GM18505 (cell line): ENCODE measurements at regions not wholly inside any gene's neighbourhood (a gene's known extent, or its start where the extent isn't known, plus 50 kb on each side); places are given as distances from the start of the nearest gene placed in this dataset.
"Not testable (repeated sequence)": the region's sequence is repeated elsewhere in the genome, so short reads cannot be mapped to it uniquely, and the experiment has no call there.

Experiments
- ATAC-seq: cut with Tn5 transposase; IDR thresholded peaks from one replicate; pipeline ENCODE4 v1.9.1; 2021; ENCODE audit not compliant: unreplicated experiment
- POLR2A ChIP-seq: IDR thresholded peaks from 4 replicates; pipeline ENCODE4 v1.6.1; 2011; ENCODE audit warnings: borderline replicate concordance; ENCODE audit not compliant: insufficient read depth, insufficient read length; ENCODE audit errors: extremely low read depth

DNA sequence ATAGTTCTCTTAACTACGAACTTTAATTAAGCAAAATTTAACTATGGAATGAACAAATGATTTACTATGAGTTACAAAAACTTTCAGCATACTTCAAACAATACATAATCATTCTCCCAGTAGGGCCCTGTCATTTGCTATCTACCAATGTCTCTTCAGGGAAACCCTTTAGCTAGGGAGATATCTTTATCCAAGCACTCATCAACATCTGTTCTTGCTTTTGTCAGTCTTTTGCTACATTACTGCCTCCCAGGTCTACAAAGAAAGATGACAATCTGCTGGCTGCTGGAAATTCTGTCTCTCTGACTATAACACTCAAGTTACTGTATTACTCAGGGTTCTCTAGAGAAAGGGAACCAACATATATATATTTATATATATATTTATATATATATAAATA, 1626.3 kb upstream of the CELF4 start:
- no peak for ATAC-seq
- no peak for TF ChIP-seq POLR2A

DNA sequence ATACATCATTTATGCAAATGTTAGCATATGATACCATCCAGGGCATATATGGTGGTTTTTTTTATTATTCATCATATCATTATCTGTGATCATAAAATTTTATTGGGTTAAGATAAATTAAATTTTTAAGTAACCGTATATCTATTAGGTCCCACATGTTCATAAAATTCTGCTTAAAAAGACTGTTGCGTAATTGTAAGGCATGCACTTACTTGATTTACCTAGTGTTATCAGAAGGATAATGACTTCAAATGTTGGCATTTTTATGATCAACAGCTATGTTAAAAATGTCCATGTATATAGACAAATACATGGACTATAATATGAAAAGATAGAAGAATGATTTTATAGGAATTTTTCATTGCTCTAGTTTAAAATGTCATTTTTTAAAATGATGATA, 1625.5 kb upstream of the CELF4 start:
- no peak for ATAC-seq
- TF ChIP-seq POLR2A: no peak

DNA sequence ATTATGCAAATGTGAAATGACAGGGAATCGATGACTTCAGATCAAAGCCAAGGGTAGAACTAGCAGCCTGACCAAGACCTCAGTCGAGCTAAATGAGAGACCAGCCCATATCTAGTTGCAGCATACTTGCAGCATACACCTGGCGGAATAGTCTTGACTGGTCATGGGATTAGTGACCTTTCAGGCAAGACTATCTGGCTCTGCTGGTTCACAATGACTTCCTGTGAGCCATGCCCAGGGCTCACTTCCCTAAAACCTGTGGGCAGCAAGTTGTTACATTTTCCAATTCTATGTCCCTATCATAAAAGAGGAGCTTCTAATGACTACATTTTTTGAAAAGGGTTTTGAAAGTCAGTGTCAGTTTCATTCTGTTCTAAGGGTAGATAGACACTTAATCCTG, 1624.9 kb upstream of the CELF4 start:
- TF ChIP-seq POLR2A: no peak
- no peak for ATAC-seq

DNA sequence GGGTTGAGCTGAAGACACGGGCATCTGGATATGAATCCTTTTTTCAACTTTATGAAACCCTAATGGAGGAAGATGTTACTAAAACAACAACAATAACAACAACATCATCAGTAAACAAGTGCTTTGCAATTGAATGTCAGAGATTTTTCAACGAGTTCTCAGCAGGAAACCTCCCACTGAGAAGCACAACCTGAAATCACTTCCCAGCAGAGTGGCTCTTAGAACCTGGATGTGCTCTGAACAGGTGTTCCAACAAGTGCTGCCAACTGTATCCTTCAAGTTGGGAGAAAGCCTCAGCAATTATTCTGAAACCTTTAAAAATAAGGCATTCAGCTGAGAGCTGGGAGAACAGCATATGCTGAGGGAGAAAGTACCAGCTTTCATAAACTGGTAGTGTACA, 1622.7 kb upstream of the CELF4 start:
- TF ChIP-seq POLR2A: no peak
- ATAC-seq: no peak

DNA sequence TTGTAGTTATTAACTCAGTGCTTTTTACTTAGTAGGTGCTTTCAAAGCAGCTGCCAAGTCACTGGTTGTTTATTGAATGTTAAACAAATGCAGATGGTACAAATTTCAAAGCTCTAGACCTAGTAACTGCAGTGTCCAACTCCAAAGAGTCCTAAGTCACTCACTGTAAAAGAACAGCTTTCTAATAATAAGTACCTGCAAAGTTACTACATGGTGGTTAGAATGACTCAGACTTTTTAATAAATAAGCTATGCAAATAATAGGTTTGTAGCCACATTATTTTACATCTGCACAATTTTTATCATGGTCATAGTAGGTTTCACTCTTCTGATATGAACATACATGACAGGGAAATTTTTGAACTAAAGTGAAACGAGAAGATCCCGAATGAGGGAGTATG, 1620.4 kb upstream of the CELF4 start:
- ATAC-seq: no peak
- no peak for TF ChIP-seq POLR2A

DNA sequence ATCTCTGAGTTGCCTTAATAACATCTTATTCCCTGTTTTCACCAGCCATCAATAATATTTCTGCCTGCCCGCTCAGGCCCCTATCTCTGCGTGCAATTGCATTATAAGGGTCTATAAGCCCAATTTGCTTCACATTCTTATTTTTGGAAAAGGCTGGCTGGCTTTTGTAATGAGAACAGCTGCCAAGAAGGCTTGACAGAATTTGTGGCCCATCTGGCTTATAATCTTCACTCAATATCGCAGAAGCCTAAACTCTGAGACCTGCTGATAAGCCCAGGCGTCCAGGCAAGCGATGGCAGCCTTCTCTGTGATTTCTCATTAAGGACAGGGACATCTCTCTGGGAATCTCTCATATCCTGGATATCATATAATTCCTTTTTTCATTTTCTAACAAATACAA, 1618.6 kb upstream of the CELF4 start:
- no peak for ATAC-seq
- no peak for TF ChIP-seq POLR2A

DNA sequence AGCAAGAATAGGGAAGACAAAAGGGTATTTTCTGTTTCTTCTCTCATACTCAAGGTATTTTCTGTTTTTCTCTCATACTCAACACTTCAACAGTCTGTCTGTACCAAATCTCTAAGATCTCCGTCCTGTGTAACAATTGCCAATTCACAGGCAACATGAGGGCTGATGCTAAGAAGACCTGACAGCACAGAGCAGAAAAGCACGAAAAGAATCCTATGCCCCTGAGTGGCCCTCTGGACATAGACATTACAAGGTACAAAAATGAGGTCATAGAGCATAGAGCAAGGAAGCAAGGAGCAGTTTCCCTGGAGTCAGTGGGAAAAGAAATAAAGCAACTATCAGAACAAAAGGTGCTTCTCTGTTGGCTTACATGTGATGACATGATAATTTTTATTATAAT, 1612.6 kb upstream of the CELF4 start:
- no peak for ATAC-seq
- no peak for TF ChIP-seq POLR2A

DNA sequence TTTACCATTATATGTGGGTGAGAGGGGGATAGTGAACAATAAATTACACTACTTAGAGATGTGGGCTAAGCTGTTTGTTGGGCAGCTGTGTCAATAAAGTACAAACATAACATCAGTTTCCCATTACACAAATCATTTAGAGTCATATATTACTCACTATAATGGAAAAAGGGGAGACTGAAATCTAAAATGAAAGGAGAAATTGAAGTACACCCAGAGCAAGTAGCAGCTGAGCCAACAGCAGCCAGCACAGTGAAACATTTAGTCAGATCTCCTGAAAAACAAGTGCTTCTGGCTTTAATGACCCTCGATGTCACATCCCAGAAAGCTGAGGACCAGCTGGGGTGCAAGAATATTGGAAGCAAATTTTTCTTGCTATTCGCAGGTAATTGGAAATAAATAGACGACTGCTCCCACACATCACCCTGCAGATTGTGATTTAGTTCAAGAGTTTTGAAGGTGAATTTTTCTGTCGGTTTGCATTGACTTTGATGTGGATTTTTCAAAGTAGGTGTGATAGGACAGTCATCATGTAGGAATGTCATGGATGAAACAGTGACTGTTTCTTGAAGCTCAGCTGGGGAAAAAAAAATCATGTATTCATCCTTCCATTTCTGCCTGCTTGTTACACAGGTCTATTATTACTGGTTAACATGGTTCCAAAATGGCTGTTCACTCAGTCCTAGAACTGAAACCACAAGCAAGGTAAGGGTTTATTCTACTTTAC, 1607.3 kb upstream of the CELF4 start:
- ATAC-seq: no peak
- no peak for TF ChIP-seq POLR2A

DNA sequence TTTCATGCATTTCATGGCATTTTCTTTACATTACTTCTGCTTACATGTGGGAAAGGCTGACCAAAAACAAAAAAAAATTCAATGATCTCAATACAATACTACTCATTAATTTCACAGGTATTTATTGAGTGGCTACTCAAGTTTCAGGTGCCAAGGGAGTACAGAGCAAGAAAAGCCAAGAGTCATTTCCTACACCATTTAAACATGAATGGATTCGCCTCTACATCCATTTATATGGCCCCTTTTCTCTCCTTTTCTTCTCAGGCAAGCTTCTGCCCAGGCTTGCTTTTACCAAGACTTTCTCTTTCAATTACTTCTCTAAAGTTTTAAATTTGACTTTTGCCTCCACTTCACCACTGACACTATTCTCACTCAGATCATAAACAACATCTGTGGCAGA, 1603.1 kb upstream of the CELF4 start:
- ATAC-seq: no peak
- no peak for TF ChIP-seq POLR2A

DNA sequence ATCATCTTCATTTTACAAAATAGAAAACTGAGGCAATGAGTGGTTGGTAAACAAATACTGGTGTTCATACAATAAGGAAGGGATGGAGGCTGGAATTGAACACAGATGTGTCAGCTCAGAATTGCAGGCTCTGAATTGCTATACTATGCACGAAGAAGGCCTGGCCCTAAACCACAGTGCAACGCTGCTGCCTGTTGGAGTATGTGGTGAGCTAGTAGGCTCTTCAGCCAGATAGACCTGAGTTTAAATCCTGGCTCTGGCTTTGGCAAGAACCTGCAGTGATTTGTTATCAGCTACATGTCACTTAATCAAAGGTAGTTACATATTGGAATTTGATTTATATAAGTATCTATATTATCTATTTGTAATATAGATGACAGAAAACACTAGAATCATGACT, 1602.4 kb upstream of the CELF4 start:
- no peak for TF ChIP-seq POLR2A
- no peak for ATAC-seq

DNA sequence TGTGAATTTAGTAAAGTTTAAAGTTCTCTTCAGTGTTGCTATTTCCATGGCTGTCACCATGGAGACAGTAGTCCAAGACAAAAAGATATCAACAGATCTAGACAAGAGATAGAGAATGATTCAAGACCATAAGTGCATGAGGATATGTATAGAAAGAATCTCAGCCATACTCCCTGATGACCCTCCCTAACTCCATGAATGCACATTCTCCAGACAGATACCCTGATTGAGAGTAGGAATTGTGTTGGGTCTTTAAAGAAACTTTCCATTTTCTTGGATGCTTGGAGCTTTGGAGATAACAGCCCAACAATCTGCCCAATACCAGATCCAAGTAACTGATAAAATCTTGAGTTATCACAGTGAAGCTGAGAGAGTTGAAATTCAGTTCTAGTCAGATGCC, 1601.2 kb upstream of the CELF4 start:
- no peak for TF ChIP-seq POLR2A
- no peak for ATAC-seq

DNA sequence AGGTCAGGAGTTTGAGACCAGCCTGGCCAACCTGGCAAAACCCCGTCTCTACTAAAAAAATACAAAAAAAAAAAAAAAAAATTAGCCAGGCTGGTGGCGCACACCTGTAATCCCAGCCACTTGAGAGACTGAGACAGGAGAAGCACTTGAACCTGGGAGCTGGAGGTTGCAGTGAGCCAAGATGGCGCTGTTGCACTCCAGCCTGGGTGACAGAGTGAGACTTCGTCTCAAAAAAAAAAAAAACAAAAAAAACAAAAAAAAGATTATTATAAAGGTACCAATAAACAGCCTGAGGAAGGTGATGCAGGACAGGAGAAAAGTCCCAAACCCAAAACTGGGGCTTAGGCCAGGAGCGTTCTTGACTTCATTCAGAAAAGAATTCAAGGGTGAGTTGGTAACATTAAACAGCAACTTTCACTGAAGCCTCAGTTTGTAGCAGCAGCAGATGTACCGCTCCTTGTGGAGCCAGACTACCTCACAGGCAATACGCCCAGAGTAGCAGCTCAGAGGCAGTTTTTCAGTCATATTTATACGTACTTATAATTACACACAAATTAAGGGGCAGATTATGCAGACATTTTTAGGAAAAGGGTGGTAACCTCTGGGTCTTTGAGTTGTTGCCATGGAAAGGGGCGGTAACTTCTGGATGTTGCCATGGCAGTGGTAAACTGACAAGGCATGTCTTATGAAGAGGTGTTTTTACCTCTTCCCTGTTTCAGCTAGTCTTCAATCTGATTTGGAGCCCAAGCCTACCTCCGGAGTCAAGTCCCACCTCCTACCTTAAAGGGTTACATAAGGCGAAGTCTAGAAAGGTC, 1596.6 kb upstream of the CELF4 start:
- no peak for TF ChIP-seq POLR2A
- ATAC-seq: no peak

DNA sequence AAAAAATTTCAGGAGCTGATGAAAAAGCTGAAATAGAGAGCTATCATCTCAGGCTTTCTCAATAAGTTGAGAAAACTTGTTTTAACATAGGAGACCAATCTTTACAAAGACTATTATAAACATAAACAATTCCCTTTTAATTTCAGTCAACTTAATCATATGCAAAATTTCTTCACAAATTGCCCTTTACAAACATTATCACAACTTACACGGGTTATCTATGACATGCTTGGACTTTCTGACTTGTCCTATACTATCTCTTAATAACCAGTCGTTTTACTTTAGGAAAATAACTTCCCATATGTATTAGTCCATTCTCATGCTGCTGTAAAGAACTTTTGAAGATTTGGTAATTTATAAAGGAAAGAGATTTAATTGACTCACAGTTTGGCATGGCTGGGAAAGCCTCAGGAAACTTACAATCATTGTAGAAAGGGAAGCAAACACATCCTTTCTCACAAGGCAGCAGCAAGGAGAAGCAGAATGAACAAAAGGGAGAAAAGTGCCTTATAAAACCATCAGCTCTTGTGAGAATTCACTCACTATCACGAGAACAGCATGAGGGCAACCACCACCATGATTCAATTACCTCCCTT, 1583.7 kb upstream of the CELF4 start:
- TF ChIP-seq POLR2A: no peak
- no peak for ATAC-seq

DNA sequence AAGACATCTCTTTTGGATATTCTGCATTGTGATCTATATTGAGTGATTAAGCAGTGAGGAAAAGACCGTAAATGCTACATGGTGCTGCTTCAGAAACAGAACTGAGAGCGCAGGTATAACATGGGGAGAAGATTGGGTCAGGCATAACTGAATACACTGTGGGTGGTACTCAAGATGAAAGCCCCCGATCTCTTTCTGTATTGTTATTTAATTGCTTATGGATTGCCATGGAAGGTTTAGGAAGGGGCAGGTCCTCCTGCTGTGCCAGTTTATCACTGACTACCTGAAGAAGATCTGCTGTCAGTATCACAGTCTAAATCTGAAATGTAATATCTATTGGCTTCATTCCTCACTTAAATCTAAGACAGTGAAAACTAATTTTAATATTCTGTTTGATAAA, 1568.7 kb upstream of the CELF4 start:
- no peak for TF ChIP-seq POLR2A
- ATAC-seq: no peak

DNA sequence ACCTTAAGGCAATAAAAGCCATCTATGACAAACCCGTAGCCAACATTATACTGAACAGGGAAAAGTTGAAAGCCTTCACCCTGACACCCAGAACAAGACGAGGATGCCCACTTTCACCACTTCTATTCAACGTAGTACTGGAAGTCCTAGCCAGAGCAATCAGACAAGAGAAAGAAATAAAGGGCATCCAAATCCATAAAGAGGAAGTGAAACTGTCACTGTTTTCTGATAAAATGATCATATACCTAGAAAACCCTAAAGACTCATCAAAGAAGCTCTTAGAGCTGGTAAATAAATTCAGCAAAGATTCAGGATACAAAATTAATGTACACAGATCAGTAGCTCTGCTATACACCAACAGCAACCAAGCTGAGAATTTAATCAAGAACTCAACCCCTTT, 1561.9 kb upstream of the CELF4 start:
- not testable (repeated sequence) for ATAC-seq
